H9 (cell line): ENCODE measurements at regions not wholly inside any gene's neighbourhood (a gene's known extent, or its start where the extent isn't known, plus 50 kb on each side); places are given as distances from the start of the nearest gene placed in this dataset.

Source experiments
- DNase-seq: peaks from one replicate; pipeline ENCODE4 v3.0.0-alpha.2; 2017
- H2AFZ ChIP-seq: one replicate; pipeline ENCODE4 v1.6.1; 2013; ENCODE audit warnings: mild to moderate bottlenecking, low read length, control low read depth, moderate library complexity
- H2AK5ac ChIP-seq: 2 replicates; pipeline ENCODE4 v1.6.1; 2013; ENCODE audit warnings: low read length, control low read depth, mixed read lengths; ENCODE audit not compliant: insufficient read length
- H2BK120ac ChIP-seq: one replicate; pipeline ENCODE4 v1.6.1; 2013; ENCODE audit warnings: low read depth, mild to moderate bottlenecking, low read length, control low read depth, inconsistent platforms; ENCODE audit not compliant: poor library complexity, severe bottlenecking
- H2BK12ac ChIP-seq: 2 replicates; pipeline ENCODE4 v1.6.1; 2013; ENCODE audit warnings: low read length, control low read depth, mixed read lengths, low read depth; ENCODE audit not compliant: insufficient read length
- H2BK15ac ChIP-seq: 2 replicates; pipeline ENCODE4 v1.6.1; 2013; ENCODE audit warnings: low read depth, low read length, control low read depth
- H2BK20ac ChIP-seq: one replicate; pipeline ENCODE4 v1.6.1; 2013; ENCODE audit warnings: low read depth, mild to moderate bottlenecking, low read length, control low read depth, inconsistent platforms; ENCODE audit not compliant: poor library complexity, severe bottlenecking
- H2BK5ac ChIP-seq: 2 replicates; pipeline ENCODE4 v1.6.1; 2013; ENCODE audit warnings: low read length, control low read depth, mixed read lengths; ENCODE audit not compliant: insufficient read length
- H3K14ac ChIP-seq: 2 replicates; pipeline ENCODE4 v1.6.1; 2013; ENCODE audit warnings: low read length, control low read depth; ENCODE audit not compliant: insufficient read depth
- H3K18ac ChIP-seq: 2 replicates; pipeline ENCODE4 v1.6.1; 2013; ENCODE audit warnings: low read depth, mild to moderate bottlenecking, mixed read lengths, low read length, control low read depth; ENCODE audit not compliant: insufficient read length
- H3K23ac ChIP-seq: 2 replicates; pipeline ENCODE4 v1.6.1; 2013; ENCODE audit warnings: low read length, control low read depth, mixed read lengths, low read depth; ENCODE audit not compliant: insufficient read length
- H3K23me2 ChIP-seq: 2 replicates; pipeline ENCODE4 v1.6.1; 2013; ENCODE audit warnings: low read depth, mild to moderate bottlenecking, mixed read lengths, low read length, control low read depth; ENCODE audit not compliant: insufficient read length, poor library complexity, severe bottlenecking
- H3K27ac ChIP-seq: 2 replicates; pipeline ENCODE4 v1.5.1; 2013; ENCODE audit warnings: low read length, control low read depth, mixed read lengths, low read depth; ENCODE audit not compliant: insufficient read length
- H3K27me3 ChIP-seq: 2 replicates; pipeline ENCODE4 v1.6.1; 2013; ENCODE audit warnings: low read length, control low read depth, inconsistent platforms; ENCODE audit not compliant: insufficient read depth
- H3K4ac ChIP-seq: 2 replicates; pipeline ENCODE4 v1.6.1; 2013; ENCODE audit warnings: low read depth, mild to moderate bottlenecking, control low read depth, inconsistent platforms, low read length, moderate library complexity
- H3K4me1 ChIP-seq: 2 replicates; pipeline ENCODE4 v1.6.1; 2013; ENCODE audit warnings: low read length, control low read depth, inconsistent platforms; ENCODE audit not compliant: insufficient read depth
- H3K4me2 ChIP-seq: 2 replicates; pipeline ENCODE4 v1.6.1; 2013; ENCODE audit warnings: low read length, control low read depth, mixed read lengths; ENCODE audit not compliant: insufficient read length, insufficient read depth
- H3K56ac ChIP-seq: 2 replicates; pipeline ENCODE4 v1.6.1; 2013; ENCODE audit warnings: low read depth, mild to moderate bottlenecking, mixed read lengths, low read length, control low read depth; ENCODE audit not compliant: insufficient read length
- H3K79me1 ChIP-seq: 2 replicates; pipeline ENCODE4 v1.6.1; 2013; ENCODE audit warnings: low read depth, mild to moderate bottlenecking, moderate library complexity, low read length, control low read depth, inconsistent platforms; ENCODE audit not compliant: insufficient read depth, poor library complexity, severe bottlenecking
- H3K79me2 ChIP-seq: 2 replicates; pipeline ENCODE4 v1.6.1; 2013; ENCODE audit warnings: low read length, control low read depth, inconsistent platforms; ENCODE audit not compliant: insufficient read depth
- H3K9ac ChIP-seq: 2 replicates; pipeline ENCODE4 v1.6.1; 2013; ENCODE audit warnings: low read length, control low read depth, mixed read lengths; ENCODE audit not compliant: insufficient read length; ENCODE audit errors: extremely low read depth
- H3K9me3 ChIP-seq: one replicate; pipeline ENCODE4 v1.6.1; 2013; ENCODE audit warnings: low read depth, low read length, inconsistent platforms; ENCODE audit not compliant: control insufficient read depth
- H3T11ph ChIP-seq: one replicate; pipeline ENCODE4 v1.6.1; 2013; ENCODE audit warnings: mild to moderate bottlenecking, low read length, control low read depth, inconsistent platforms
- H4K20me1 ChIP-seq: one replicate; pipeline ENCODE4 v1.6.1; 2013; ENCODE audit not compliant: control insufficient read depth, insufficient read length, insufficient read depth
- H4K5ac ChIP-seq: 2 replicates; pipeline ENCODE4 v1.6.1; 2013; ENCODE audit warnings: low read depth, mild to moderate bottlenecking, mixed read lengths, low read length, control low read depth; ENCODE audit not compliant: insufficient read length
- H4K8ac ChIP-seq: replicated peaks from 2 replicates; pipeline ENCODE4 v1.6.1; 2013; ENCODE audit warnings: low read length, control low read depth, mixed read lengths, low read depth; ENCODE audit not compliant: insufficient read length
- H4K91ac ChIP-seq: 2 replicates; pipeline ENCODE4 v1.6.1; 2013; ENCODE audit warnings: low read depth, mild to moderate bottlenecking, moderate library complexity, mixed read lengths, low read length, control low read depth; ENCODE audit not compliant: insufficient read length
- H3K27ac Mint-ChIP-seq, 3 experiments: 2 replicates in 2 of 3; 3 replicates in 1 of 3; pipeline ENCODE4 v1.8.0; 2020 to 2021; ENCODE audit warnings: mixed read lengths in 3 of 3, mild to moderate bottlenecking in 1 of 3, moderate library complexity in 1 of 3
- H3K27me3 Mint-ChIP-seq: 2 replicates; pipeline ENCODE4 v1.8.0; 2021; ENCODE audit warnings: low read depth, mild to moderate bottlenecking, moderate library complexity, mixed read lengths
- H3K36me3 Mint-ChIP-seq, 3 experiments: 2 replicates in 2 of 3; 3 replicates in 1 of 3; pipeline ENCODE4 v1.8.0; 2020 to 2021; ENCODE audit warnings: low read depth in 3 of 3, mixed read lengths in 3 of 3; ENCODE audit not compliant: insufficient read depth in 1 of 3
- H3K4me1 Mint-ChIP-seq, 2 experiments: 2 replicates each; pipeline ENCODE4 v1.8.0; 2020; ENCODE audit warnings: mixed read lengths in 2 of 2
- H3K4me3 Mint-ChIP-seq, 2 experiments: 2 replicates in 1 of 2; 3 replicates in 1 of 2; pipeline ENCODE4 v1.8.0; 2020 to 2021; ENCODE audit warnings: mild to moderate bottlenecking in 2 of 2, mixed read lengths in 2 of 2, moderate library complexity in 1 of 2
- H3K9me3 Mint-ChIP-seq, 2 experiments: 2 replicates in 1 of 2; 3 replicates in 1 of 2; pipeline ENCODE4 v1.8.0; 2020; ENCODE audit warnings: mild to moderate bottlenecking in 2 of 2, mixed read lengths in 2 of 2, moderate library complexity in 1 of 2
- WGBS: extraction: QIAGEN DNeasy Blood & Tissue Kit; methylation state at CpG from one replicate; pipeline ENCODE4 v1.1.7; 2013; ENCODE audit warnings: missing lambda C conversion rate, low lambda C conversion rate, mixed read lengths; ENCODE audit not compliant: insufficient read length; ENCODE audit errors: extremely low coverage; 5-methylcytosine and 5-hydroxymethylcytosine counted together
- TF ChIP-seq, protein P1 (sequence below): fragments of 200-600 bp; sonication (generic); conservative IDR thresholded peaks from 3 replicates; pipeline ENCODE4 v1.8.0; 2021; ENCODE audit warnings: antibody characterized with exemption, mild to moderate bottlenecking

- WGBS: no CpG with 5 or more reads among the region's 3 CpGs
- H2AFZ ChIP-seq: no peak overlapping the region
- DNase-seq: no peak
These were observed 827.6 kb downstream of the SLC6A15 start for GRCh38 chr12:84085046-84085445.

More at GRCh38 chr12:84085046-84085445, 827.6 kb downstream of the SLC6A15 start:
- Histone ChIP-seq H2BK120ac (no peak overlapping the region), H3K79me1 (no peaks in the 10 kb centered on the region), H3K4me2 (no peak overlapping the region), H3K4ac (no peak overlapping the region), H2BK15ac (no peak overlapping the region), H4K5ac (no peak overlapping the region), H3K14ac (no peak overlapping the region), H4K20me1 (no peaks in the 10 kb centered on the region), H2BK12ac (no peak overlapping the region), H4K8ac (no peak overlapping the region), H2BK20ac (no peak overlapping the region), H4K91ac (no peak overlapping the region), H3K4me1 (no peaks in the 10 kb centered on the region), H3K56ac (no peak overlapping the region), H3K23me2 (no peaks in the 10 kb centered on the region), H2BK5ac (no peak overlapping the region), H3K79me2 (no peaks in the 10 kb centered on the region), H3K27me3 (no peaks in the 10 kb centered on the region), H3K27ac (no peak overlapping the region), H3K9ac (no peak overlapping the region), H3K9me3 (no peaks in the 10 kb centered on the region), H3K23ac (no peak overlapping the region), H3K18ac (no peak overlapping the region), H3T11ph (no peak overlapping the region), H2AK5ac (no peak overlapping the region)
- H3K27me3 Mint-ChIP-seq: no peaks in the 10 kb centered on the region
- H3K4me1 Mint-ChIP-seq: no peaks in the 10 kb centered on the region
- no peaks in the 10 kb centered on the region; a peak in 1 of 5 replicates for H3K9me3 Mint-ChIP-seq
- TF ChIP-seq, protein P1, sequence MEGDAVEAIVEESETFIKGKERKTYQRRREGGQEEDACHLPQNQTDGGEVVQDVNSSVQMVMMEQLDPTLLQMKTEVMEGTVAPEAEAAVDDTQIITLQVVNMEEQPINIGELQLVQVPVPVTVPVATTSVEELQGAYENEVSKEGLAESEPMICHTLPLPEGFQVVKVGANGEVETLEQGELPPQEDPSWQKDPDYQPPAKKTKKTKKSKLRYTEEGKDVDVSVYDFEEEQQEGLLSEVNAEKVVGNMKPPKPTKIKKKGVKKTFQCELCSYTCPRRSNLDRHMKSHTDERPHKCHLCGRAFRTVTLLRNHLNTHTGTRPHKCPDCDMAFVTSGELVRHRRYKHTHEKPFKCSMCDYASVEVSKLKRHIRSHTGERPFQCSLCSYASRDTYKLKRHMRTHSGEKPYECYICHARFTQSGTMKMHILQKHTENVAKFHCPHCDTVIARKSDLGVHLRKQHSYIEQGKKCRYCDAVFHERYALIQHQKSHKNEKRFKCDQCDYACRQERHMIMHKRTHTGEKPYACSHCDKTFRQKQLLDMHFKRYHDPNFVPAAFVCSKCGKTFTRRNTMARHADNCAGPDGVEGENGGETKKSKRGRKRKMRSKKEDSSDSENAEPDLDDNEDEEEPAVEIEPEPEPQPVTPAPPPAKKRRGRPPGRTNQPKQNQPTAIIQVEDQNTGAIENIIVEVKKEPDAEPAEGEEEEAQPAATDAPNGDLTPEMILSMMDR: no peak
- H3K27ac Mint-ChIP-seq: no peak overlapping the region
- H3K4me3 Mint-ChIP-seq: no peak overlapping the region
- no peaks in the 10 kb centered on the region for H3K36me3 Mint-ChIP-seq
